LHCN-M2 (cell line): ENCODE measurements at regions not wholly inside any gene's neighbourhood (a gene's known extent, or its start where the extent isn't known, plus 50 kb on each side); places are given as distances from the start of the nearest gene placed in this dataset.

Source experiments
- DNase-seq: peaks from one replicate; pipeline ENCODE4 v3.0.0-alpha.2; 2012; ENCODE audit warnings: low read depth

DNA sequence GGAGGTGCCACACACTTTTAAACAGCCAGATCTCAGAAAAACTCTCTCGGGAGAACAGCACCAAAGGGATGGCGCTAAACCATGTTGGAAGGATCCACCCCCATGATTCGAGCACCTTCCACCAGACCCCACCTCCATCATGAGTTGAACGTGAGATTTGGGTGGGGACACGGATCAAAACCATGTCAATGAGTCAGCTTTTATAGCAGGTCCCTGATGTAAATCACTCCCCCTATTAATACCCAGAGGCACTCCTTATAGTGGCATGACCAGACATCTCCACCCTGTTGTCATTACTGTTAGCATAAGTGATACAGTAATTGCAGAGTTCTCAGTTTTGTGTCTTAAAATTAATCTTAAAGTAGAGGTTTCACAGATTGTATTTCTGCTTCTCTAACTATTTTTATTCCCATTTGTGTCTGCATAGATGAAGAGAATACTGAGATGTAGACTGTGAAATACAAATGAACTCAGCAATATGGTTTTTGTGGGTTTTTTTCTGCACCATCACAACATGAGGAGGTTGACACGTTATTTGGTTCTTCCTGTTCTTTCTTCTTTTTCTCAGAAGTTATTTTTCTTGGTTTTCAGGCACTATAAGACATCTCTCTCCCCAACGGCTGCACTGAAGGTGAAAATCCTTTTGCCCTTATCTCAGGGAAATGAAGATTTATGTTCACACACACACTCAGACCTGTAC is 218.2 kb downstream of the ARL4C start:
- no peak for DNase-seq

DNA sequence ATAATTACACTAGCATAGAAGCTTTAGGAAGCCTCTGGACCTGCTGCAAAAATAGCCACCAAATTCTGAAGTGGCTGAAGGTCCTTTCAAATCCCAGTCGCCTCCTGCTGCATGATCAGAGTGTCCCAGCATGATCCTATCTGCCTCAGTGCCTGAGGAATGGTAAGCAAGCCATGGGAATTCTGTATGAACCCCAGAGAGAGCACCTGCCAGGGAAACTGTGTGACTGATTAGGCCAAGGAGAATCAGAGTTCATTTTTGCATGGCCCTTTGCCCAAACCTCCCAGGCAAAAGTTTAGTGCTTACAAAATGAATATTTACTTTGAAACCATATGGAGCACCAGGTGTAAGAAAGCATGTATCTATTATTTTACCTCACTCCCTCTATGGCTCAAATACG is 221.4 kb downstream of the ARL4C start:
- DNase-seq = no peak

DNA sequence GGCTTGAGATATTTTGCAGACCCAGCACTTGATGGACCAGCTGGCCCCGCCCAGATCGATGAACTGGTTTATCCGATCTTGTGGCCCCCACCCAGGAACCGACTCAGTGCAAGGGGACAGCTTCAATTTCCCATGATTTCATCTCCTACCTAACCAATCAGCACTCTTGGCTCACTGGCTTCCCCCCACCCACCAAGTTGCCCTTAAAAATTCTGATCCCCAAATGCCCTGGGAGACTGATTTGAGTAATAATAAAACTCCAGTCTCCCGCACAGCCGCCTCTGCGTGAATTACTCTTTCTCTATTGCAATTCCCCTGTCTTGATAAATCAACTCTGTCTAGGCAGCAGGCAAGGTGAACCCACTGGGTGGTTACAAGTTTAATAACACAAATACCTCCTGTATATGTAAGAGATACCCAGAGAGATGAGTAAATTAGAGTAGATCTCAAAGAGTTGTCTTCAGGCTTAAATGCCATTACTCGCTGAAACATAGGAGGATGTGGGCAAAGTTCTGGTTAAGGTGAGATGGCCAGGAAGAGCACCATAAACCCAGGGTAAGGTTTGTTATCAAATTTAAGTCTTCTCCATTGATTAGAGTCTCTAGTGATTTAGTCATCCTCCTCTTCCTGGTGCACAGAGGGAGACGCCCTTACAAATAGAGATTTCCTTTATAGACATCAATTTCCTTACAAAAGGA is 222.8 kb downstream of the ARL4C start:
- DNase-seq = no peak

DNA sequence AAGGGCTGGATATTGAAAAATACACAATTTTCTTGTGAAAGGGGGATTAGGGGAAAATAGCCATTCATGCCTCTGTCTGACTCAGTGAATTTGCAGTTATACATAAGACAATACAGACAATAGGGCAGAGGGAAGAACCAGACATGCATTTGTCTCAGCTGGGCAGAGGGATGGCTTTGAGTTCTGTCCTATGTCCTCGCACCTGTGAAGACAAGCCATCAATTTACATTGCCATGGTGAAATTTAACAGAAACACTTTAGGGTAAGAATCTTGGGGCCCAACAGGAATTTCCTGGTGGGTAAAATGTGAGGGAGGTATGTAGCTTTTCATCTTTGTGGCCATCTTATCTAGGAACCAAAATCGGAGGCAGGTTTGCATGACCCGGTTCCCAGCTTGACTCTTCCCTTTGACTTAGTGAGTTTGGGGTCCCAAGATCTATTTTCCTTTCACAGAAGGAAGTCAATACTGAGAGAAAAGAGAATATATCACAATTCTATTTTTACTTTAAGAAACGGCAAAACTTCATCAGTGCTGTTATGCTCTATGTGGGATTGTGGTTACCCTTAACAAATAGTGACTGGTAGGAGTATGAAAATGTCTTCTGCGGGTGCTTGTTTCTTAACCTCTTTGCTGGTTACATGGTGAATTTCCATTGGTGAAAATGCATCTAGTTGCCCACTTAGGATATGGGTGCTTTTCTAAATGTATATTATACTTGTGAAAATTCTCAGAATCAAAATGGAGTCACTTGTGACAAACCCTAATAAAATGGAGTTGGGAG is 221.8 kb downstream of the SPP2 start:
- DNase-seq = no peak

DNA sequence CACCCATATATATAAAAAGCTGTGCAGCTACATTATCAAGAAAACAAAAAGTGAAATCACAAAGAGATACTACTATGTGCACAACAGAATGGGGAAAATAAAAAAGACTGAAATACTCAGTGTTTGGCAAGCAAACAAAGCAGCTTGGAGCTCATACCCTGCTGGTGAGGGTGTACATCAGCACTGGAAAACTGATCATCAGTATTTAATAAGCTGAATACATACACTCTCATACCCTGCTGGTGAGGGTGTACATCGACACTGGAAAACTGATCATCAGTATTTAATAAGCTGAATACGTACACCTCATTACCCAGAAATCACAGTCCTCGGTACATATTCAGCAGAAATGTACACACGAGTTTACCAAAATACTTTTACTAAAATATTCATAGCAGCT is 220.8 kb downstream of the SPP2 start:
- DNase-seq = no peak

DNA sequence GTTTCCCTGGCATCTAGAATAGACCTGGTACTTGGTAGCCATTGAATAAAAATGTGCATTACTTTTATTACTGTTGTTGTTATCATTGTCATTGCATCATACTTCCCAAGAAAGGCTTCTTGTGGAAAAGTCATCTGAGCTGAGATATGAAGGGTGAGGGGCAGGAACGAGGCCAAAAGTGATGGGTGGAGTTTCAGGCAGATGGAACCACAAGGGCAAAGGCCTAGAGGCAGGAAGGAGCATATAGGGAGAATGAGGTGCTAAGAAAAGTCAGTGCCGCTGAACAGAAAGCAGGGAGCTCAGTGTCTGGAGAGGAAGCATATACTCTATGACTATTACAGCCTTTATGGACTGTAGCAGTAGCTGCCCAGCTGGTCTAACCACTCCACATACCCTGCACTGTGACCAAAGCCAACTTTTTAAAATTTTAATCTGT is 219.3 kb downstream of the SPP2 start:
- DNase-seq = no peak

DNA sequence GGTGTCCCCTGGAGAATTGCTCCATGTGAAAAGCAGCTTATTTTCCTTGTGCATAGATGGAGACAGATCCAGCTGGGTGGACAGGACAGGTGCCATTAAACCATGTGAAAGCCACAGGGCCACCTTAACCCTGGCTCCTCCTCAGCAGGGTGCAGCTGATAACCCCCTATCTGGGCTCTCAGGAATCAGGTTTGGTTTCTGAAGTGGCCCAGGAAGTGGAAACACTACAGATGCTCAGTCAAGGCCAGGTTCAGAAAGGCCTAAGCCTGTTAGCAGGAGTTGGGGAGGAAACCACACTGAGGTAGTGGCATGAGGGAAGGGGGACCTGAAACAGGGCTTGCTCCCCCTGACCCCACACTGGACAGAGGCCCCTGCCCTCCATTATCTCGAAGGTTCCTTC is 217.0 kb downstream of the SPP2 start:
- DNase-seq = no peak

DNA sequence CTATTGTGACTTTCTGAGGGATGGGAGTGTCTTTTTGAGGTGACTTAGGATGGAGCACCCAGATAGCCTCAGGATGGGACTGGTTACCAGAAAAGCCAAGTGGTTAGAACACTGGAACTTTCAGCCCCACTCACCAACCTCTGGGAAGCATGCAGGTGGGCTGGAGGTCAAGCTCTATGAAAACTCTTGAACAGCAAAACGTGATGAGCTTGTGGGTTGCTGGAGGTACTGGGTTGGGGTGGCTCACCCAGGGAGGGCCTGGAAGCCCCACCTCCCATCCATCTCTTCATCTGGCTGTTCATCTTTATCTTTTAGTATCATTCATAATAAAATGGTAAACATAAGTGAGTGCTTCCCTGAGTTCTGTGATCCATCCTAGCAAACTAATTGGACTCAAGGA is 216.4 kb downstream of the SPP2 start:
- no peak for DNase-seq

DNA sequence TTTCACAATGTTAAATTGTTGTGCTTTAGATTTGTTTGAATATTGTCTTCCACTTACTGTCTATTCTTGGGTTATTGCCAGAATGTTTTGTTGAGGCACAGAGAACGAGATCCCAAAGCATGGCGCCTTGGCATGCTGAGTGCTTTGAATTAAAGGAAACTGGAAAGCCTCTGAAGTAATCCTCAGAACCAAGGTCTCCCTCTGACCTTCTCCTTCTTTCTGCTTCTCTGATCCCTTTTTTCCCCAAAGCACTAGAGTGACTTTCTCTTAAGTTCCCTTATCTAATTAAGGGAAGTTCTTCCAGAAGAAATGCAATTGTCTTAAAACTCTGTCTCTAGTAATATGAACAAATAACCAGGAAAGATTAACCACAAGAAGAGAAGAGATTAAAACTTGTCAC is 214.7 kb downstream of the SPP2 start:
- DNase-seq = no peak

DNA sequence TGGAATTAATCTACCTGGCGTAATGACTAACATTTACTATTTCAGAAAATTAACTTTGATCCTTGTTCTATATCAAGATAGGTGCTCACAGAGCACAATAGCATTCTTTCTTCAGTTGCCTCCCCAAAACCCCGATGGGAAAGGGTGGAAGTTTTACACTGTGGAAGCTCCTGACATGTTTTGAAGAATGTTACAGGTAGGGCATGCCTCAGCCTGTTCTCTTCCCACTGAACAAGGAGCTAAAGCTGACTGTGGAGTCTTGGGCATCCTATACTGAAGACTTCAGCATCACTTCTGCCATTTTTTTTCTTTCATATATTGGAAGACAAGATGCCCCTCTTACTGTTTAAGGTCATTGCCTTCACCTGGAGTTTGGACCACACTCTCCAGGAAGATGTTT is 211.2 kb downstream of the SPP2 start:
- no peak for DNase-seq

DNA sequence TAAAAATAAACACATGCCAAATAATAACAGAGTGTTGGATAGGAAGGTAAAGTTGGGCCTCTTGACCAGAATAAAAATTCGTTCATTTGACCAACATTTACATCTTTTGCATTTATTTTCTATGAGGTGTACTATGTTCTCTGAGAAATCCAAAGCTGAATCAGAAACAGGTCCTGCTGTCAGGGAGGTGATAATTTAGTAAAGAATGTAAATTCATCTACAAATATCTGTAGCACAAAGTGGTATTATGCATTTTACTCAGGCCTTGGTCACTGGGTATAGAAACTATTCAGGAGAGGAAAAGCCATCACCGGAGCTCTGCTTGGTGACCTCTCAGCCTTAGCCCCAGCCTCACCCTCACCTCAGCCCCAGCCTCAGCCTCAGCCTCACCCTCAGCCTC is 208.9 kb downstream of the SPP2 start:
- DNase-seq = no peak

DNA sequence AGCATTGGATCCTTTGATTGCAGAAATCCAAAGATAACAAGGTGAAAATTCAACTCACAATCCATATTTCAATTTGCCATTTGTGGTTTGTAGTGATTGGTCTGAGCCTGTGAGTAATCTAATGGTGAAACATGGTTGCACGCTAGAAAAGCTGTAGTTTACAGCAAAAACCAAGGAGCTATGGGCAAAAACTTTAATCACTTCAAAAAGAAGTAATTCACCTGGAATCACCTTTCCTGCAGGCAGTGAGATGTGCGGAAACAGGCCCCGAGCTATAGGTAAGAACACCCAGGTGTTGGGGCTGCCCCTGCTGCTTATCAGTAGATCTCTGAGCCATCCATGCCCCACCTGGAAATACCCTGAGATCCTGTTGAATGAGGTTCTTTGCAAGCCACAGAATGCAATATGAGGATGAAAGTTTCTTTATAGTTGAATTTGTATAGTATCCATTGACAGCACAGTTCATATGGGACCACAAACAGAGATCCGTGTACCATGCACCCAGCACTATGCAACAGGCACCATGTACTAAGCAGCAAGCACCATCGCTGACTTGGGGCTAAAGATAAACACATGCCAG is 208.2 kb downstream of the SPP2 start:
- DNase-seq = no peak

DNA sequence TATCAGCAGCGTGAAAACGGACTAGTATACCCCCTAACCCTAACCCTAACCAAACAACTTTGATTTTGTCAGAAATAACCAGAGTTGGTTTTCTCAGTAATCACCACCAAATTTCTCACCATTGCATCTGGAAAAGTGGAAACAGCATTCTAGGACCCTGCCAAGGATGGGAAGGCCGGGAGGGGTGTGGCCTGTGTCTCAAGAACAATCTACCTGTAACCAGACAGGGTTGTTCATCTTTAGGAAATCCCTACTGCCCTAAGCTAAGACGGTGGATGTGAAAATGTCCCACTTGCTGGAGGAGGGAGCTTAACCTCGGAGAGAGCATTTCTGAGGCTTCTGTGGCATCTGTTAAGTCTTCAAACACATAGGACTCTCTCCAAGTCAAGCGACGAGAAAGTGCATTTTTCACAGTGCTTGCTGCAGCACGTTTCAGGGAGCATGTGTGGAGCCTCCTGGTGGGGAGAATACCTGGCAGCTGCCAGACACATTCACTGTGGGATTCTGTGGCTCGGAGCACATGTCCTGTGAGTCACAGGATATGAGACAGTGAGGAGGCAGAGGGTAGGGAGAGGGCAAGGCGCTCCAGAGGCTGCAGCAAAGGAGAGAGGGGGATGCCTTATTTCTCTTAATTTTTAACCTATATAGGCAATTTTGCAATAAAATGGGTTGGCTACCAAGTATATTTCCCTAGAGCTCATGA is 207.5 kb downstream of the SPP2 start:
- peak; percentile 100 for DNase-seq

DNA sequence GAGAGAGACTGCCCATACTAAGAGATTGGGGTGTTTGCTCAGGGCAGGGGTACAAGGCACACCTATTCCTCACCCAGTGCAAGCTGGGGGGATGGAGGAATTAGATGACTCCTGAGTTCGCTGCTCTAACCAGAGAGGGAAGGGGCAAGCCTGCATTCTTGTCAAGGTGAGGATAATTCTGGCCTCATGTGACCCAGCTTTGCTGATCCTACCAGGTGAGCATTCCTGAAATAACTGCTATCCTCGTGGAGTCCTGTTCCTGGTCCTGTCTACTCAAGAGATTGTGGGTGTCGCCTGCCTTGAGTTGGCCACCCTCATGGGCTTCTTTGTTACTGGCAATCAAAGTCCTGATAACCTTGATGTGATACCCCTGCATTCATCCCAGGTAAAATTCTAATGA is 206.0 kb downstream of the SPP2 start:
- DNase-seq = no peak

DNA sequence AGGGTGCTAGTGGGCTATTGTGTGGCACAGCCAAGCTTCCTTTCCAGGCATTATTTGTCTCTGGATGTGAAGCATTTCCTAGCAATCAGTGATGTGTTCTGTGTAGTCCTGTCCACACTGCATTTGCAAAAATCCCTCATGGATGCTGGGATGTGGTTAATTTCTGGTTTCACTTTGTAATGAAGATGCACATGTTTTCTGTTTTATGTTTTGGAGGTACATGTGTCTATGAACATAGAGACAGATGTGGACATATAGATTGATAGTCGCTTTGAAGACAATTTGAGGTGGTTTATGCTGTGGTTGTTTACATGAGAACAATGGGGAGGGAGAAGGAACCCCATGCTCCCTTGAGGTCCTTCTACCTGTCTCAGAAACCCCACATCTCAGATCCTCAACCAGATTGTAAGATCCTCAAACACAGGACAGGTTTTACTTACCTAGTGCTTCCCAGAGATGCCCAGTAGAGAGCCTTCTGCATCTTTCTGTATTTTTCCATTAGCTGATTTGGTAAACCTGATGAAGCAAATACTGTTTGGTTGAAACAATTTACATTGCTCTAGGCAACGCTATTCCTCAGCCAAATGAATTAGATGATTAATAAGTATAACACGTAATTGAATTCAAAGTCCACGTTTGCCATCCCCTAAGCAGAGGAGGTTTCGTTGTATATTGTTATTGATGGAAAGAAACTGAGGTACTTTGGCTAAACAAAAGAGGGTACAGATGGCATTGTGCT is 204.4 kb downstream of the SPP2 start:
- DNase-seq = no peak

DNA sequence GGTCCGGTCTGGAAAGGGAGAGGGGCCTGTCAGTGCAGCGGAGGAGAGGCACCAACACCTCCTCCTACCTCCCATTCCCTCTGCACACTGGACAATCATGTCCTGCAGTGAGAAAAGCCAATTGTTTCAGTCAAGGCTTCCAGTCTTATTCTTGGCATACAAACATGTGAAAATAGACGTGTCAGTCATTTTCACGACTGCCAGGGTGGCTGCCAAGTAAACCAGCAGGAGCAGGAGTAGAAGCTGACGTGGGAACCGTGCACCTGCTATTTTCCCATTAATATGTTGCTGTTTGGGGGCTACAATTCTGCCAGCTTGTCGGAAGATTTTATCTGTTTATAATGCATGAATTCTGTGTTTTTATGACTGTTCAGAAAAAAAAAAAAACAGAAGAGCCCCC is 202.3 kb downstream of the SPP2 start:
- no peak for DNase-seq

DNA sequence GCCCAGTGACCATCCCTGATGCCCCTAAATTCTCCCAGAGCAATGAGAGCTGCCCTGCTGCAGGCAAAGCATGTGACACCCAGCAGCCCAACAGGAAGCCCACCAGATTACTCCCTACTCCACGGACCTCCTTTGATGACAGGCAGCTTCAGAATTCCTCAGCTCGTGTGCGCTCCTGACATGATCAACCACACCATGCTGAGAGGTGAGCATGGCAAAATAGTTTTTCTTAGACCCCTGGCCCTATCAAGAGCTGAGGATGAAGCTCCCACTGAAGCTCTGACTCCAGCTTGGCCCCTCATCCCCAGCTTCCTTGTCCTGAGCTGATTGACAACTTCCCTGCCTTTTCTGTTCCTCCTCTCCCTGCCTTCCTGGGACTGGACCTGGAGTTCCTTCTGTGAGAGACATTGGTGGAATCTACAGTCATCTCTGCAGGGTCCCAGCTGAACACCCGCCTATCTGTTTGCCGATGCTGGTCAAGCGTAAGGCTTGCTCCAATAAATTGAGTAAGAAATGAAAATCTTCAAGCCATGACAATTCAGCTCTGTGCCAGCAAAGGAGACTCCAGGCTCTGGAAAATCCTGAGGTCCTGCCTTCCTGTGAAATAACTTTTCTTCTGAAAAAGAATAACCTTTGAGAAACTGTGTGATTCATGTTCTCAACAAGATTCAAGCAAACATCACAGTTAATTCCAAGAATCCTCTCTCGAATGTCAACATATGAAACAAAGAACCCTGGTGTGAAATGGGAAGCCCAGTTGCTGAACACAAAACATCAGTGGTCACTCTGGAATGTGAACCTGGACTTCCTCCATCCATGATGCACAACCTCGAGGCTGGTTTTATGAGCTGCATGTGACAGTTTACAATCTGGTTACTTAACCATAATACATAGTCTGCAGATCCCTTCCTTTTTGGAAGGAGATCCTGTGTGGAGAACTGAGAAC is 201.1 kb downstream of the SPP2 start:
- peak; percentile 100 for DNase-seq

DNA sequence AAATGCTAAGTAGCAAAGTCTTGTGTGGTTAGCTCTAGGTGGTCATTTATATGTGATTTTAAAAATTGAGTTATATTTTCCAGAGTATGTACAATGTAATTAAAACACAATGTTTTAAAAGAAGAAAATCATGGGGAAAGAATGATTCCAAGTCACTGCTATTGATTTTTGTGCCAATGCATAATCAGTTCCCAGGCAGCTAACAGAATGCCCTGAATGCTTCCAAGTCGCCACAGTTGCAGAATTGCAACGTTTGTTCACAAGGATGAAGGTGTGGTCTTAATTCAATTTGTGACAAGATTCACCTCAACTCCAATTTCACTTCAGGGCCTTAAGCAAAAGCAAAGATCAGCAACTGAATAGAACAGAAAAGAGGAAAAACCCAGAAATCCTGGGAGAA is 200.4 kb downstream of the SPP2 start:
- no peak for DNase-seq

DNA sequence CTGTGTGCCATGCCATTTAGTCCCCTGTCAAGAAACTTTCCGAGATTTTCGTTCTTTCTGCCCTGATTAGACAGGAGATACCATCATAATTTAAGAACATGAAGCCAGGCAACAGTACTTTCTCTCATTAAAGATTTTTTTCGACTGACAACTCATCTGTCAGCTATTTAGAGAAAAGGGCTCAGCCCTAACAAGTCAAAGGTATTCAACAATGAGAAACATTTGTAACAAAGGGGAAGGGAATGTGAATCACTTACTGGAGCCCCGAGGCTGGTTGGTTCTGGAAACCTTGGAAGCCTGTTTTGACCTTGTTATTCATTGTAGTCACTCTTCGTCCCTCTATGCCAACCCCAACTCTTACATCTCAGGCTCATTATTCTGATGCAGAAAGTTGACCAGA is 199.4 kb downstream of the SPP2 start:
- peak; percentile 88 for DNase-seq
